Cardiac fibroblast (primary cell): ENCODE measurements at regions not wholly inside any gene's neighbourhood (a gene's known extent, or its start where the extent isn't known, plus 50 kb on each side); places are given as distances from the start of the nearest gene placed in this dataset.

Experiments
- DNase-seq, 2 donors: peaks; one replicate each; pipeline versions ENCODE4 v3.0.0 to v3.0.0-alpha.2; 2010; ENCODE audit warnings: low read depth in 2 of 2
- H3K4me3 ChIP-seq, 2 donors: replicated peaks in 1 of 2; 1 replicate in 1 of 2; 2 replicates in 1 of 2; pipeline ENCODE4 v1.5.1; 2011; ENCODE audit warnings: low read depth in 2 of 2, low read length in 2 of 2, mild to moderate bottlenecking in 2 of 2, moderate library complexity in 1 of 2
- CTCF ChIP-seq: IDR thresholded peaks from one replicate; pipeline ENCODE4 v1.5.1; 2011; ENCODE audit warnings: low read depth, mild to moderate bottlenecking, low read length, inconsistent platforms

GRCh38 chr1:221878134-221878533 lies 136.2 kb upstream of the DUSP10 start:
- no peak overlapping the region for H3K4me3 ChIP-seq
- DNase-seq, result no peak
- no peak for TF ChIP-seq CTCF

- no peak overlapping the region for H3K4me3 ChIP-seq
- no peak for TF ChIP-seq CTCF
- DNase-seq, result no peak
These were observed 135.4 kb upstream of the DUSP10 start for GRCh38 chr1:221877311-221877710.

GRCh38 chr1:221875004-221875330 lies 133.1 kb upstream of the DUSP10 start:
- TF ChIP-seq CTCF, result no peak
- no peak for DNase-seq
- H3K4me3 ChIP-seq, result no peak overlapping the region

- no peak overlapping the region for H3K4me3 ChIP-seq
- no peak for DNase-seq
- TF ChIP-seq CTCF, result no peak
These were observed 132.6 kb upstream of the DUSP10 start for GRCh38 chr1:221874285-221875003.

- TF ChIP-seq CTCF, result no peak
- no peak overlapping the region for H3K4me3 ChIP-seq
- DNase-seq, result no peak
These were observed 131.8 kb upstream of the DUSP10 start for GRCh38 chr1:221873673-221874072.

- no peak for TF ChIP-seq CTCF
- H3K4me3 ChIP-seq, result no peak overlapping the region
These were observed 129.2 kb upstream of the DUSP10 start for GRCh38 chr1:221871056-221871455.

GRCh38 chr1:221869779-221870178 lies 127.9 kb upstream of the DUSP10 start:
- no peak for TF ChIP-seq CTCF
- DNase-seq, result peak in 1 of 2 donors; percentile 79
- no peak overlapping the region for H3K4me3 ChIP-seq

More at GRCh38 chr1:221871056-221871455, 129.2 kb upstream of the DUSP10 start:
- no peak for DNase-seq
